ENCODE measurements at regions not wholly inside any gene's neighbourhood (a gene's known extent, or its start where the extent isn't known, plus 50 kb on each side); places are given as distances from the start of the nearest gene placed in this dataset.

DNA sequence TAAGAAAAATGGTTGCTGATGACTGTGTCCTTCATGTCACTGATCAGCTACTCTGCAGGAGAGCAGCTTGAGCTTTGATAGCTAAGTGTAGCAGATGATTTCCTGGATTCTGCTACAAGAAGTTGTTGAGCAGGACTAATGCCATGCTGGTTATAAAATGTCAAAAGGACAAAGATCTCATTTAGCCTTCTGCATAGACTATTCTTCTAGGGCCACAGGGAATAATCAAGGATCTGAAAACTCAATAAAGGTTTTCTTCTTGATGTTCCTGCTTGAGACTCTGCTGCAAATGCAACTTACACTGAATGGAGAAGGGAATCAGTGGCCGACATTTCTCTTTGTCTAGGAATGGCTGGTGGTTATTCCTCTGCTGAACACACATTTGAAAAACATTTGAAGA is 360.3 kb upstream of the PTCHD4 start:
- H3K27me3 ChIP-seq (ENCODE audit: control insufficient read depth, insufficient read depth, low read length) = no peaks in the 10 kb centered on the region
- ChIA-PET CTCF (interaction anchor here (0.5 kb wide), 1 partner anchor 17 kb away, joined by 3 read pairs; no protein-coding TSS in a partner anchor), POLR2A (no interaction called here)
- DNase-seq (ENCODE audit: low read depth) = no peak
- no peaks in the 10 kb centered on the region for H3K36me3 ChIP-seq (ENCODE audit: control insufficient read depth, insufficient read depth, low read length)
- H3K4me3 ChIP-seq (ENCODE audit: low read depth, low read length) = no peak overlapping the region
- TF ChIP-seq, protein P1, sequence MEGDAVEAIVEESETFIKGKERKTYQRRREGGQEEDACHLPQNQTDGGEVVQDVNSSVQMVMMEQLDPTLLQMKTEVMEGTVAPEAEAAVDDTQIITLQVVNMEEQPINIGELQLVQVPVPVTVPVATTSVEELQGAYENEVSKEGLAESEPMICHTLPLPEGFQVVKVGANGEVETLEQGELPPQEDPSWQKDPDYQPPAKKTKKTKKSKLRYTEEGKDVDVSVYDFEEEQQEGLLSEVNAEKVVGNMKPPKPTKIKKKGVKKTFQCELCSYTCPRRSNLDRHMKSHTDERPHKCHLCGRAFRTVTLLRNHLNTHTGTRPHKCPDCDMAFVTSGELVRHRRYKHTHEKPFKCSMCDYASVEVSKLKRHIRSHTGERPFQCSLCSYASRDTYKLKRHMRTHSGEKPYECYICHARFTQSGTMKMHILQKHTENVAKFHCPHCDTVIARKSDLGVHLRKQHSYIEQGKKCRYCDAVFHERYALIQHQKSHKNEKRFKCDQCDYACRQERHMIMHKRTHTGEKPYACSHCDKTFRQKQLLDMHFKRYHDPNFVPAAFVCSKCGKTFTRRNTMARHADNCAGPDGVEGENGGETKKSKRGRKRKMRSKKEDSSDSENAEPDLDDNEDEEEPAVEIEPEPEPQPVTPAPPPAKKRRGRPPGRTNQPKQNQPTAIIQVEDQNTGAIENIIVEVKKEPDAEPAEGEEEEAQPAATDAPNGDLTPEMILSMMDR (IDR thresholded peaks at IDR 0.05; ENCODE audit: insufficient read depth, low read depth, low read length) = no peak

DNA sequence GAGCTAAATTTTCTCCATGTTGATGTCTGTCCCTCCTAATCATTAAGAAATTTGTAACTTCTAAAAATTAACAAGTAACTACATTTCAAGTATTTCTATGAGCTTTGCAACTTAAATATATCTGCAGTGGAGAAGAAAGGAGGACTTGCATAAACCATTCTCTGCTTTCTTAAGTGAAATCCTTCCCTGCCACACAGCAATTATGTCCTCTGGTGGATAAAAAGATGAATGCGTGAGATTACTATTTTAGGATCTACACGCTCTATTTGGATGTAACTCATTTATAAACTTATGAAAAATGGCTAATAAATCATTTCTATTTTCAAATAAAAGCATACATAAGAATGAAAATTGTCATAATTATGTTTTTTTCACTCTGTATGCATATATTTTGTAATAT is 338.0 kb upstream of the PTCHD4 start:
- DNase-seq (ENCODE audit: low read depth) = no peak
- TF ChIP-seq, protein P1 (IDR thresholded peaks at IDR 0.05; ENCODE audit: insufficient read depth, low read depth, low read length) = peak; percentile 25; the same call in 1 of the 2 replicates
- H3K27me3 ChIP-seq (ENCODE audit: control insufficient read depth, insufficient read depth, low read length) = no peaks in the 10 kb centered on the region
- H3K36me3 ChIP-seq (ENCODE audit: control insufficient read depth, insufficient read depth, low read length) = no peaks in the 10 kb centered on the region
- CTCF ChIA-PET = interaction anchor here (0.7 kb wide), 1 partner anchor 407 kb away, joined by 3 read pairs; no protein-coding TSS in a partner anchor
- no peak overlapping the region for H3K4me3 ChIP-seq (ENCODE audit: low read depth, low read length)
- POLR2A ChIA-PET = no interaction called here

DNA sequence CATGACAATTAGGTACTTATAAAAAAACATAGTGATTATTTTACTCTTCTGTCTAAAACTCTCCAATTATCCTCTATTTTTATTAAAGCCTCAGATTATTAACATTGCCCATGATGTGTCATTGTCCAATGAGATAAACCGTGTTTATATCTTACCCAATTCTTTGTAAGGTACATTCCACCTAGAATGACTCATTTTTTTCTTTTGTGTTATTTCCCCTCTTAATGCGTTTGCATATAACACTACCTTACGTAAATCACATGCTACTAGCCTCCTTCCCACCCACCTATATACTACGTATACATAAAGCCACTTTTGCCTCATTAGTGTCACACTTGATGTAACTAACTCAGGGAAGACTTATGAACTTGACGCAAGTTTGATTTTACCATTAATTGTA is 336.3 kb upstream of the PTCHD4 start:
- ChIA-PET POLR2A (no interaction called here), CTCF (no interaction called here)
- Histone ChIP-seq H3K27me3 (ENCODE audit: control insufficient read depth, insufficient read depth, low read length) (no peaks in the 10 kb centered on the region), H3K4me3 (ENCODE audit: low read depth, low read length) (no peak overlapping the region), H3K36me3 (ENCODE audit: control insufficient read depth, insufficient read depth, low read length) (no peaks in the 10 kb centered on the region)
- no peak for DNase-seq (ENCODE audit: low read depth)
- TF ChIP-seq, protein P1 (IDR thresholded peaks at IDR 0.05; ENCODE audit: insufficient read depth, low read depth, low read length) = no peak

DNA sequence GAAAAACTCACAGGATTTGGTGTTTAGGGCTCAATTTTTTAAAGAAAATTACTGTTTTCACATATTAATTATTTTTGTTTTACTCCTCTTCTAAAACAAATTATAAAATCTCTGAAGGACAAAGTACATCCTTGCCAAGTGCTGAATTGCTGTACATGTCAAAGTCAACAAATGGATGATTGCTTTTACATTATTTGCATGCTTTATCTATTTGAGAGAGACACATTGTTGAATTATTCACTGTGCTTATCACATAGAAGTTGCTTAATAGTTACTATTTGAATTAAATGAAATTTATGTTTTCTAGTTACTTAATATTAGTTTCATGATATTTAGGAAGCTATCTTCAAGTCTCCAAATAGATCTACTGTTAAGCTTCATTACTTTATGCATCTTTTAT is 318.6 kb upstream of the PTCHD4 start:
- no peak overlapping the region for H3K4me3 ChIP-seq (ENCODE audit: low read depth, low read length)
- ChIA-PET POLR2A (no interaction called here), CTCF (no interaction called here)
- TF ChIP-seq, protein P1 (IDR thresholded peaks at IDR 0.05; ENCODE audit: insufficient read depth, low read depth, low read length) = no peak
- H3K27me3 ChIP-seq (ENCODE audit: control insufficient read depth, insufficient read depth, low read length) = no peaks in the 10 kb centered on the region
- no peaks in the 10 kb centered on the region for H3K36me3 ChIP-seq (ENCODE audit: control insufficient read depth, insufficient read depth, low read length)
- no peak for DNase-seq (ENCODE audit: low read depth)

DNA sequence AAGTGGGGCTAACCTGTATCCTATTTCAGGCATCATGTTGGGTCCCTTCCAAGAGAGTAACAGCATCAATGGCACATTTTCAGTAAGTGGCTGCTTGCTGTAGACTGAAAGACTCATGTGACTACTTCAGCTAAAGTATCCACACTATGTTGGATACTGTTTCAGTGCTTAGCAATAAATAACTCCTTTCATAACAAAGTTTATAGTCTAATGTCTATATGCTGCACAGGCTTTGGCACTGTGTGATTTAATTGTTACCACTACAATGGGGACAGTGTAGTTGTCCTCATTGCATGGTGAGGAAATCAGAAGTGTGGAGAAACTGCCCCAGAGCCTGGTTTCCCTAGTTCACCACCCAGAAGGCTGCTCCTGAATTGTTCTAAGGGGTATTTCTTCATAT is 318.0 kb upstream of the PTCHD4 start:
- POLR2A ChIA-PET = no interaction called here
- H3K4me3 ChIP-seq (ENCODE audit: low read depth, low read length) = no peak overlapping the region
- no peaks in the 10 kb centered on the region for H3K36me3 ChIP-seq (ENCODE audit: control insufficient read depth, insufficient read depth, low read length)
- CTCF ChIA-PET = no interaction called here
- no peaks in the 10 kb centered on the region for H3K27me3 ChIP-seq (ENCODE audit: control insufficient read depth, insufficient read depth, low read length)
- TF ChIP-seq, protein P1 (IDR thresholded peaks at IDR 0.05; ENCODE audit: insufficient read depth, low read depth, low read length) = no peak
- DNase-seq (ENCODE audit: low read depth) = no peak

Data from BJ (cell line).